ENCODE measurements at regions not wholly inside any gene's neighbourhood (a gene's known extent, or its start where the extent isn't known, plus 50 kb on each side); places are given as distances from the start of the nearest gene placed in this dataset.

GRCh38 chr5:124342986-124343385 is 403.5 kb downstream of the ZNF608 start:
- no peak overlapping the region for H2AFZ ChIP-seq (ENCODE audit: low read depth, low read length)
- CTCF ChIA-PET (ENCODE audit: low intra/inter-chr PET ratio) = no interaction called here
- ATAC-seq (no peak), FAIRE-seq (no peak), DNase-seq (ENCODE audit: extremely low read depth in 1 of 4, low spot score in 3 of 4) (no peak)
- BruUV-seq (replicated peaks) = no TSS peak
- H3K36me3 ChIP-seq (ENCODE audit: control insufficient read depth, insufficient read depth, low read length) = no peaks in the 10 kb centered on the region
- H3K4me3 ChIP-seq = no peak overlapping the region
- no peaks in the 10 kb centered on the region for H3K9me1 ChIP-seq (ENCODE audit: control insufficient read depth, insufficient read depth, low read length)
- in situ Hi-C loops (cut with MboI) (no loop called here), intact Hi-C loops (cut with micrococcal nuclease) (no loop called here)
- no peak overlapping the region for H3K4me2 ChIP-seq (ENCODE audit: insufficient read depth, low read length)
- no peaks in the 10 kb centered on the region for H3K79me2 ChIP-seq (ENCODE audit: control insufficient read depth, insufficient read depth, low read length)
- H3K4me1 ChIP-seq (replicated peaks in 1 of 2; ENCODE audit: control insufficient read depth in 2 of 2, insufficient read depth in 2 of 2, low read length in 2 of 2) = no peaks in the 10 kb centered on the region
- TF ChIP-seq ZNF318 (IDR thresholded peaks at IDR 0.05; ENCODE audit: borderline replicate concordance in 1 of 2, low read depth in 1 of 2) (no peak), ZNF12 (CRISPR knock-in tag; IDR thresholded peaks at IDR 0.05) (no peak), MECOM (CRISPR knock-in tag; IDR thresholded peaks at IDR 0.05) (no peak), TCF7L2 (IDR thresholded peaks at IDR 0.05; ENCODE audit: low read depth, low read length) (no peak), MXD1 (CRISPR knock-in tag; IDR thresholded peaks at IDR 0.05; ENCODE audit: borderline replicate concordance, poor library complexity, severe bottlenecking) (no peak), SREBF1 (IDR thresholded peaks at IDR 0.05; ENCODE audit: borderline replicate concordance, low read depth, low read length) (no peak), PRMT5 (CRISPR knock-in tag; IDR thresholded peaks at IDR 0.05) (no peak)
- no peak overlapping the region for H3K27ac ChIP-seq (ENCODE audit: extremely low read depth, low read depth, low read length)
- no peaks in the 10 kb centered on the region for H4K20me1 ChIP-seq (replicated peaks; ENCODE audit: control insufficient read depth, insufficient read depth, low read length)
- POLR2A ChIA-PET = no interaction called here
- 0% methylated on average over 1 of the region's 1 CpG for WGBS (ENCODE audit: insufficient coverage, low coverage, missing lambda C conversion rate)
- H3K27me3 ChIP-seq (ENCODE audit: control insufficient read depth in 2 of 2, insufficient read depth in 2 of 2, low read length in 2 of 2) = no peaks in the 10 kb centered on the region
- no peaks in the 10 kb centered on the region for H3K9me3 ChIP-seq (replicated peaks; ENCODE audit: control insufficient read depth, insufficient read depth, low read depth, low read length)
- H3K9ac ChIP-seq (ENCODE audit: insufficient read depth in 1 of 2, low read depth in 2 of 2, low read length in 2 of 2) = no peak overlapping the region

Data from K562 (cell line).